ENCODE measurements at regions not wholly inside any gene's neighbourhood (a gene's known extent, or its start where the extent isn't known, plus 50 kb on each side); places are given as distances from the start of the nearest gene placed in this dataset.

- TF ChIP-seq CTCF (IDR thresholded peaks at IDR 0.05; ENCODE audit: low read depth, low read length) (no peak), EZH2phosphoT487 (IDR thresholded peaks at IDR 0.05; ENCODE audit: low read depth) (no peak)
These were observed 416.5 kb upstream of the KCNH7 start for GRCh38 chr2:163255086-163255485.

Measured in OCI-LY3 (cell line).